Subcutaneous abdominal adipose tissue (tissue), 5 donors: ENCODE measurements at regions not wholly inside any gene's neighbourhood (a gene's known extent, or its start where the extent isn't known, plus 50 kb on each side); places are given as distances from the start of the nearest gene placed in this dataset.

Source experiments
- H3K27ac ChIP-seq: one replicate; pipeline ENCODE4 v1.7.0; 2013; ENCODE audit warnings: low read depth, mild to moderate bottlenecking, inconsistent platforms, low read length, moderate library complexity
- H3K27me3 ChIP-seq, 5 donors: one replicate each; pipeline ENCODE4 v1.7.0; 2013; ENCODE audit warnings: low read length in 5 of 5, inconsistent platforms in 1 of 5; ENCODE audit not compliant: control insufficient read depth in 5 of 5, insufficient read depth in 4 of 5
- H3K36me3 ChIP-seq, 5 donors: one replicate each; pipeline ENCODE4 v1.7.0; 2013; ENCODE audit warnings: low read length in 5 of 5; ENCODE audit not compliant: control insufficient read depth in 5 of 5, insufficient read depth in 5 of 5
- H3K4me1 ChIP-seq, 5 donors: one replicate each; pipeline ENCODE4 v1.7.0; 2013; ENCODE audit warnings: low read length in 5 of 5, mild to moderate bottlenecking in 3 of 5, moderate library complexity in 1 of 5; ENCODE audit not compliant: control insufficient read depth in 5 of 5, insufficient read depth in 5 of 5
- H3K4me3 ChIP-seq, 5 donors: one replicate each; pipeline ENCODE4 v1.7.0; 2013; ENCODE audit warnings: low read length in 5 of 5, low read depth in 1 of 5
- H3K9ac ChIP-seq, 5 donors: one replicate each; pipeline ENCODE4 v1.7.0; 2013; ENCODE audit warnings: low read length in 5 of 5, mild to moderate bottlenecking in 4 of 5, moderate library complexity in 3 of 5
- H3K9me3 ChIP-seq, 5 donors: one replicate each; pipeline ENCODE4 v1.7.0; 2013; ENCODE audit warnings: low read length in 5 of 5; ENCODE audit not compliant: control insufficient read depth in 5 of 5
- donor health status: healthy.
- donor health status: healthy.
- donor health status: healthy.
- donor health status: healthy.
- donor health status: healthy.

DNA sequence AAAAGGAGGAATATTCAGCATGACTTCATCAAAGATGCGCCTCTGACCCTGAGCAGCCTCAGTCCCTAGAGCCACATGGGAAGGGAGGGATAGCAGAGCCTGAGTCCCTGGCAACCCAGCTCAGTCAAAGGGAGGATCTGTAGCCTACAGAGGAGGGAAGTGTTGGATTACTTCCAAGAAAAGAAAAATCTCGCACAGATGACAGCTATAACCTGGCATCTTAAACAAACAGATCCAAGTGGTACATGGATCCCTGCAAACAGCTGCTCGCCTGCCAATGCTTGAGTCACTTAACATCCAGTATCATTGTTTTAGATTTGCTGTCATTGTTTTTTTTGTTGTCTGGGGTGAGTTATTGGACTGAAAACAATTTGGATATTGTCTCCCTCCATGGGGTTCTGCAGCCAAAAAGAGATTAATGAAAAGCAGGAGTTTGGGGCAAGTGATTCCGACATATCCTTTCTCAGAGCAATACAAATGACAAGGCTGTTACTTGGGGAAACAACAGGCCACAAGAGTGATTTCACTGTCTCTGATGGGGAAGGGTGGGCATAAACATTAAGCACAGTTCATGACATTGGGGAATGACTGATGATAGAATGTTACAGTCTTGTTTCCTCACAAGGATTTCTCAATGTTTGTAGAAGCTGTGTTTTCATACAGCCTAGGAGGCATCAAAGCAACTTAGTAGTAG lies 153.5 kb upstream of the KIF2A start:
- Histone ChIP-seq H3K4me1 (no peaks in the 10 kb centered on the region), H3K9ac (no peak overlapping the region), H3K36me3 (no peaks in the 10 kb centered on the region), H3K27me3 (no peaks in the 10 kb centered on the region), H3K4me3 (no peak overlapping the region), H3K9me3 (peaks cover 6 to 19% (median 13%) of the 10 kb centered on the region in 5 donors), H3K27ac (no peak overlapping the region)

DNA sequence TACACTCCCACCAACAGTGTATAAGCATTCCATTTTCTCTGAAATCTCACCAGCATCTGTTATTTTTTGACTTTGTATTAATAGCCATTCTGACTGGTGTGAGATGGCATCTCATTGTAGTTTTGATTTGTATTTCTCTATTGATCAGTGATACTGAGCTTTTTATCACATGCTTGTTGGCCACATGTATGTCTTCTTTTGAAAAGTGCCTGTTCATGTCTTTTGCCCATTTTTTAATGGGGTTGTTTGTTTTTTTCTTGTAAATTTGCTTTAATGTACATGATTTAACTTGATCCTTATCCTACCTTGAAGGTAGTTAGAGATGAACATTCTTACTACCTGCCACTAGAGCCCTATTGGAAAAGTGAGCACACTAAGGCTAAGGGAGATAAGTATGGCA lies 151.2 kb upstream of the KIF2A start:
- peaks cover 6 to 19% (median 13%) of the 10 kb centered on the region in 5 donors for H3K9me3 ChIP-seq
- no peaks in the 10 kb centered on the region for H3K27me3 ChIP-seq
- no peaks in the 10 kb centered on the region for H3K4me1 ChIP-seq
- H3K27ac ChIP-seq = no peak overlapping the region
- no peak overlapping the region for H3K9ac ChIP-seq
- peak overlapping the region in 1 of 5 donors; percentile 37 for H3K4me3 ChIP-seq
- H3K36me3 ChIP-seq = no peaks in the 10 kb centered on the region

DNA sequence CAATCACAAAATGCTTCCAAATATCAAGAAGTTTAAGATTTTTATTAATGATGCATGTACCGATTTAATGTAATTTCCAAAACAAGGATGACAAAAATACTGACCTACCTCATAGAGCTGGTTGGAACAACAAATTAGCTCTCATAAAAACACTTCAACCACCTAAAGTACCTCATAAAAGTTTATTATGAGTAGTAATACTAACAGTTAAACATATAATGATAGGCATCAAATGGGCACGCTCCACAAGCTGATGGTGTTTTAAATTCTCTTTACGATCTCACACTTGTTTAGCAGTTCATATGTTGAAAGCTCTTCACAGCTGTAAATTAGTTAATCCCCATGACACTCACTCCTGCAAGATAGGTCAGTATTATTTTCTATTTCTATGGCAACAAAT lies 150.0 kb upstream of the KIF2A start:
- no peaks in the 10 kb centered on the region for H3K27me3 ChIP-seq

DNA sequence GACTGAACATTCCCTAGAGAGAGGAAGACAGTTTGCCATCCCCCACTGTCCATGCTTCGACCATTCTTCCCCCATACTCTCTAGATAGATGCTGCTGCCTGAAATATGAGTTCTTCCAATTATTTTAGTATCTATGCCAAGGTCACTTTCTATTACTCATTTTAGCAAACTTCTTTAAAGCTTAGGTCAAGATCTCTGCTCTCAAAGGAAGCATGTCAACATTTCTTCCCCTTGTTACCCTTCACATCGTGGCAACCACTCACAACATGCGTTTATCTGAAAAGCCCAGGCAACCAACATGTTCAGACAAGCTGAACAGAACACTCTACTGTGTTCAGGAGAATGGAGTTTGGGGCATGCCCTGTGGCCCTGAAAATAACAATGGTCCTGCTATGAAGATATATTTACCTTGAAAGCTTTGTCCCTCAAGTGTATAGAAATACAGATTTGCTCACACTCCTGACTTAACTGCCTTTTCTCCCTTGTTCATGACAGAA lies 138.4 kb upstream of the KIF2A start:
- H3K36me3 ChIP-seq = no peaks in the 10 kb centered on the region
- H3K27ac ChIP-seq = no peak overlapping the region
- peaks cover 0 to 4% (median 2%) of the 10 kb centered on the region in 5 donors for H3K9me3 ChIP-seq
- no peaks in the 10 kb centered on the region for H3K4me1 ChIP-seq
- no peak overlapping the region for H3K9ac ChIP-seq
- peaks cover 0 to 6% (median 0%) of the 10 kb centered on the region in 5 donors for H3K27me3 ChIP-seq
- H3K4me3 ChIP-seq = no peak overlapping the region

More for the DNA sequence above, 150.0 kb upstream of the KIF2A start:
- Histone ChIP-seq H3K9ac (no peak overlapping the region), H3K36me3 (no peaks in the 10 kb centered on the region), H3K4me1 (no peaks in the 10 kb centered on the region), H3K9me3 (peaks cover 6 to 19% (median 13%) of the 10 kb centered on the region in 5 donors), H3K4me3 (no peak overlapping the region), H3K27ac (no peak overlapping the region)

DNA sequence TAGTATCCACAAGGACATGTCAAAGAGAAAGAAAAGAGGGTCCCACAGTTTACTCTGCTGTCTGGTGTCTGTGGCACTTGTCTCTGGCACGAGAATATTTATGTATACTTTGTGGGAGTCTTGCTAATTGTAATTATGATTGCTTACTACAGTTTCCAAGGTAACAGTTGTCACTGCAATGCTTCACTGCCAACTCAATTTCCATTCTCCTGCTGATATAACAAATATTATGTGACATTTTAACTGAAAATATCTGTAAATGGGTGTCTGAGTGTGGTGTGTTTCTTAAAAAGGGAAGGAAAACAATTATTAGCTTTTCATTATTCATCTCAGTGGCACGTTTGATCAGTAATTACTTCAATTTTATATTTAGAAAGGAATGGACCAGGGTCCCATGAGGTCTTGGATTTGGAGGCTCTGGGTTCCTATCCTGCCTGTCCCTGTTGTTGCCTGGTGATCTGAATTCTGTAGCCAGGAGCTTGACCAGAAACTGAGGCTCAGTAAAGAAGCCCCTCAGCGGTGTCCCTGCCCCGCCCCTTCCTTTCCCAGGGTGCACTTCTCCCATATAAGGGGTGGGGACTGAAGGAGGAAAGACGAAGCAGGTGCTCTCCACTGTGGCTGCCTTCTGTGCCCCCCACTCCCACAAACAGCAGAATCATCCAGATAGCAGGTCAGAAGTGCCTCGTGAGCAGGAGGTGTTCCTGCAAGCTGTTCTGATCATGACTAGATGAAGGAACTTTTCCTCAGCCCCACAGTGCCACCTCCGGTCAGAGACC lies 137.3 kb upstream of the KIF2A start:
- no peak overlapping the region for H3K9ac ChIP-seq

DNA sequence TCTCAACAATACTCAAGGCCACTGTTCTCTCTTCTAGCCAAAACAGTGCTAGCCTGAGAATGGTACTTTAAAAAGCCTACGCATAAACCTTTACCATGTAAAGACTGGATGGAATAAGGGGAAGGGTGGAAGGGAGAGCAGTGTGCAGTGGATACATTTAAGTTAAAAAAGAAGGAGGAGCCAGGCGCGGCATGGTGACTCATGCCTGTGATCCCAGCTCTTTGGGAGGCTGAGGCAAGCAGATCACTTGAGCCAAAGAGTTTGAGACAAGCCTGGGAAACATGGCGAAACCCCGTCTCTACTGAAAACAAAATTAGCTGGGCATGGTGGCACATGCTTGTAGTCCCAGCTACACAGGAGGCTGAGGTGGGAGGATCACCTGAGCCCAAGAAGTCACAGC lies 127.7 kb upstream of the KIF2A start:
- no peaks in the 10 kb centered on the region for H3K27me3 ChIP-seq
- no peak overlapping the region for H3K9ac ChIP-seq
- H3K9me3 ChIP-seq = no peaks in the 10 kb centered on the region
- no peaks in the 10 kb centered on the region for H3K36me3 ChIP-seq
- H3K27ac ChIP-seq = no peak overlapping the region
- no peak overlapping the region for H3K4me3 ChIP-seq
- no peaks in the 10 kb centered on the region for H3K4me1 ChIP-seq

More for the DNA sequence above, 137.3 kb upstream of the KIF2A start:
- no peaks in the 10 kb centered on the region for H3K9me3 ChIP-seq
- H3K27me3 ChIP-seq = peaks cover 0 to 6% (median 0%) of the 10 kb centered on the region in 5 donors
- no peaks in the 10 kb centered on the region for H3K36me3 ChIP-seq
- no peak overlapping the region for H3K4me3 ChIP-seq
- no peak overlapping the region for H3K27ac ChIP-seq
- H3K4me1 ChIP-seq = no peaks in the 10 kb centered on the region

DNA sequence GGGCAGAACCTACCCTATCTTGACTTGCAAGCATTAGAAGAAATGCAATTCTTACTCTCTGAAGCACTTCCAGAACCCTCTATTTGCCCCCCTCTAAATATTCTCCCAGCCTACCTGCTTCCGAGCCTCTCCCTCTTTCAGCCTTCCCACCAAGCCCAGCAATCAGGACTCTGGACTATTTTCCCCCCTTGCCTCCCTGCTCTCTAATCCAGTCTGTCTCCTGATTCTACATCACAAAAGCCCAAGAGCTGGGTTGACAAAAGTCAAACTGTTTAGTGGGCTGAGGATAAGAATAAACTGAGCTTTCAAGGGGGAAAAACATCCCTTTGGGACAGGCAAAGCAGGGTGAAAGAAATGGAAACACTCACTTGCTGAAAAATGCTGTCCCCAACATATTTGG lies 123.2 kb upstream of the KIF2A start:
- Histone ChIP-seq H3K36me3 (no peaks in the 10 kb centered on the region), H3K27me3 (no peaks in the 10 kb centered on the region), H3K9me3 (no peaks in the 10 kb centered on the region), H3K4me3 (no peak overlapping the region), H3K27ac (no peak overlapping the region), H3K9ac (no peak overlapping the region), H3K4me1 (no peaks in the 10 kb centered on the region)

DNA sequence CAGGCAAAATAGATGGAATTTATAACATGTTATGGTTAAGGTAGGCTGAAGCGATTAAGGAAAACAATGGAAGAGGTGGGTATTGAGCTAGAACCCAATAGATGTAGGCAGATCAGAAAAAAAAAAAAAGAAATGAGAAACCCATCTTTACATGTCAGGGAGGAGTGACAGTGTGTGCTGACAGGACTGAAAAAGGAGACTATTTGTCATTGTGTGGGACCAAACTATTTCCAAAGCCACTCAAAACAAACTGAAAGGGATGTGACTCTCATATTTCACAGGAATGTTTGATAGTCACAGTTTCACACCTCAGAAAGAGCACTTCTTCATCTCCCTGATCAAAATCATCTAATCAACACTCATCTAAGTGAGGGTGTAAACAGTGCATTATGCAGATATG lies 122.3 kb upstream of the KIF2A start:
- Histone ChIP-seq H3K27me3 (no peaks in the 10 kb centered on the region), H3K9ac (no peak overlapping the region)

DNA sequence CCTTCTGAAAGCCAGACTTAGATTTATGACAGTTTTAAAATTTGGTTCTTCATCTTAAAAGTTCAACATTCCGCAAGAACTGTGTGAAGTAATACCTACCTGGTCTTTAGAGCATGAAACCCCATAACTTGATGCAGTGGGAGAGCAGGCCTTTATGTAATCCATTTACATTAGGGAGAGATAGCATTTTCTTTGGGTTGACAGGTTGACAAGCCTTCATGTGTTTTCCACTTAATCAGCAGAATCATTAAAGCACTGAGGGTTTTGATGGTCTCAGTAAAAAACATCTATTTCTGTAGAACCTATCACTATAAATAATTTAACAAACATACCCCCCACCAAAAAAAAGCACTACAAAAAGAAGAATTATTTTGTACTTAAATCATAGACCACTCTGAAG lies 121.6 kb upstream of the KIF2A start:
- Histone ChIP-seq H3K27me3 (no peaks in the 10 kb centered on the region), H3K9me3 (no peaks in the 10 kb centered on the region), H3K4me3 (no peak overlapping the region), H3K4me1 (no peaks in the 10 kb centered on the region), H3K9ac (no peak overlapping the region), H3K27ac (no peak overlapping the region), H3K36me3 (no peaks in the 10 kb centered on the region)

More for the DNA sequence above, 122.3 kb upstream of the KIF2A start:
- Histone ChIP-seq H3K9me3 (no peaks in the 10 kb centered on the region), H3K4me1 (no peaks in the 10 kb centered on the region), H3K4me3 (no peak overlapping the region), H3K36me3 (no peaks in the 10 kb centered on the region), H3K27ac (no peak overlapping the region)

DNA sequence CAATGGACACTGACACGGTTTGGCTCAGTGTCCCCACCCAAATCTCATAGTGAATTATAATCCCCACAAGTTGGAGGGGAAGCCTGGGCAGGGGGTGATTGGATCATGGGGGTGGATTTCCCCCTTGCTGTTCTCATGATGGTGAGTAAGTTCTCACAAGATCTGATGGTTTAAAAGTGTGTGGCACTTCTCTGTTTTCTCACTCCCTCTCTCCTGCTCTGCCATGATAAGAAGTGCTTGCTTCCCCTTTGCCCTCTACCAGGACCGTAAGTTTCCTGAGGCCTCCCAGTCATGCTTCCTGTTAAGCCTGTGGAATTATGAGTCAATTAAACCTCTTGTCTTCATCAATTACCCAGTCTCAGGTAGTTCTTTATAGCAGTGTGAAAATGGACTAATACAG lies 115.8 kb upstream of the KIF2A start:
- Histone ChIP-seq H3K27me3 (no peaks in the 10 kb centered on the region), H3K9me3 (peaks cover 0 to 8% (median 4%) of the 10 kb centered on the region in 5 donors), H3K4me3 (no peak overlapping the region), H3K4me1 (no peaks in the 10 kb centered on the region), H3K36me3 (no peaks in the 10 kb centered on the region), H3K9ac (no peak overlapping the region), H3K27ac (no peak overlapping the region)
